Subcutaneous abdominal adipose tissue (tissue), 5 donors: ENCODE measurements at regions not wholly inside any gene's neighbourhood (a gene's known extent, or its start where the extent isn't known, plus 50 kb on each side); places are given as distances from the start of the nearest gene placed in this dataset.
"Not testable (repeated sequence)": the region's sequence is repeated elsewhere in the genome, so short reads cannot be mapped to it uniquely, and the experiment has no call there.

Source experiments
- H3K27ac ChIP-seq: one replicate; pipeline ENCODE4 v1.7.0; 2013; ENCODE audit warnings: low read depth, mild to moderate bottlenecking, inconsistent platforms, low read length, moderate library complexity
- H3K27me3 ChIP-seq, 5 donors: one replicate each; pipeline ENCODE4 v1.7.0; 2013; ENCODE audit warnings: low read length in 5 of 5, inconsistent platforms in 1 of 5; ENCODE audit not compliant: control insufficient read depth in 5 of 5, insufficient read depth in 4 of 5
- H3K36me3 ChIP-seq, 5 donors: one replicate each; pipeline ENCODE4 v1.7.0; 2013; ENCODE audit warnings: low read length in 5 of 5; ENCODE audit not compliant: control insufficient read depth in 5 of 5, insufficient read depth in 5 of 5
- H3K4me1 ChIP-seq, 5 donors: one replicate each; pipeline ENCODE4 v1.7.0; 2013; ENCODE audit warnings: low read length in 5 of 5, mild to moderate bottlenecking in 3 of 5, moderate library complexity in 1 of 5; ENCODE audit not compliant: control insufficient read depth in 5 of 5, insufficient read depth in 5 of 5
- H3K4me3 ChIP-seq, 5 donors: one replicate each; pipeline ENCODE4 v1.7.0; 2013; ENCODE audit warnings: low read length in 5 of 5, low read depth in 1 of 5
- H3K9ac ChIP-seq, 5 donors: one replicate each; pipeline ENCODE4 v1.7.0; 2013; ENCODE audit warnings: low read length in 5 of 5, mild to moderate bottlenecking in 4 of 5, moderate library complexity in 3 of 5
- H3K9me3 ChIP-seq, 5 donors: one replicate each; pipeline ENCODE4 v1.7.0; 2013; ENCODE audit warnings: low read length in 5 of 5; ENCODE audit not compliant: control insufficient read depth in 5 of 5
- donor health status: healthy.
- donor health status: healthy.
- donor health status: healthy.
- donor health status: healthy.
- donor health status: healthy.

GRCh38 chr21:19224090-19224489 lies 820.5 kb upstream of the TMPRSS15 start:
- Histone ChIP-seq H3K4me3 (no peak overlapping the region), H3K27me3 (no peaks in the 10 kb centered on the region), H3K36me3 (no peaks in the 10 kb centered on the region), H3K9ac (no peak overlapping the region), H3K9me3 (no peaks in the 10 kb centered on the region), H3K27ac (no peak overlapping the region), H3K4me1 (no peaks in the 10 kb centered on the region)

- Histone ChIP-seq H3K9ac (no peak overlapping the region), H3K4me1 (no peaks in the 10 kb centered on the region), H3K27ac (no peak overlapping the region), H3K4me3 (no peak overlapping the region), H3K9me3 (no peaks in the 10 kb centered on the region), H3K27me3 (no peaks in the 10 kb centered on the region), H3K36me3 (no peaks in the 10 kb centered on the region)
Measured at GRCh38 chr21:19228226-19228625, 824.6 kb upstream of the TMPRSS15 start.

- not testable (repeated sequence) for H3K9ac ChIP-seq, H3K4me1 ChIP-seq, H3K27ac ChIP-seq, H3K4me3 ChIP-seq, H3K36me3 ChIP-seq, H3K9me3 ChIP-seq, H3K27me3 ChIP-seq
Measured at GRCh38 chr21:19233841-19234240, 830.3 kb upstream of the TMPRSS15 start.

- H3K27ac ChIP-seq = no peak overlapping the region
- no peak overlapping the region for H3K9ac ChIP-seq
- H3K36me3 ChIP-seq = no peaks in the 10 kb centered on the region
- H3K27me3 ChIP-seq = no peaks in the 10 kb centered on the region
- no peaks in the 10 kb centered on the region for H3K4me1 ChIP-seq
- no peaks in the 10 kb centered on the region for H3K9me3 ChIP-seq
- H3K4me3 ChIP-seq = no peak overlapping the region
Measured at GRCh38 chr21:19236209-19236608, 832.6 kb upstream of the TMPRSS15 start.

- no peak overlapping the region for H3K9ac ChIP-seq
- H3K4me3 ChIP-seq = no peak overlapping the region
- no peak overlapping the region for H3K27ac ChIP-seq
- no peaks in the 10 kb centered on the region for H3K36me3 ChIP-seq
- no peaks in the 10 kb centered on the region for H3K27me3 ChIP-seq
- no peaks in the 10 kb centered on the region for H3K9me3 ChIP-seq
- H3K4me1 ChIP-seq = no peaks in the 10 kb centered on the region
Measured at GRCh38 chr21:19237608-19238007, 834.0 kb upstream of the TMPRSS15 start.

GRCh38 chr21:19239696-19240095 lies 836.1 kb upstream of the TMPRSS15 start:
- H3K27ac ChIP-seq = no peak overlapping the region
- no peaks in the 10 kb centered on the region for H3K4me1 ChIP-seq
- peaks cover 0 to 3% (median 0%) of the 10 kb centered on the region in 5 donors for H3K9me3 ChIP-seq
- H3K9ac ChIP-seq = no peak overlapping the region
- no peak overlapping the region for H3K4me3 ChIP-seq
- H3K27me3 ChIP-seq = no peaks in the 10 kb centered on the region
- H3K36me3 ChIP-seq = no peaks in the 10 kb centered on the region

GRCh38 chr21:19244502-19245187 lies 841.1 kb upstream of the TMPRSS15 start:
- Histone ChIP-seq H3K4me1 (no peaks in the 10 kb centered on the region), H3K9me3 (peaks cover 0 to 10% (median 0%) of the 10 kb centered on the region in 5 donors), H3K27ac (no peak overlapping the region), H3K9ac (no peak overlapping the region), H3K4me3 (no peak overlapping the region), H3K27me3 (no peaks in the 10 kb centered on the region), H3K36me3 (no peaks in the 10 kb centered on the region)

GRCh38 chr21:19245188-19245580 lies 841.6 kb upstream of the TMPRSS15 start:
- Histone ChIP-seq H3K4me1 (no peaks in the 10 kb centered on the region), H3K27ac (no peak overlapping the region), H3K36me3 (no peaks in the 10 kb centered on the region), H3K9ac (no peak overlapping the region), H3K4me3 (no peak overlapping the region), H3K27me3 (no peaks in the 10 kb centered on the region), H3K9me3 (peaks cover 0 to 10% (median 0%) of the 10 kb centered on the region in 5 donors)

- Histone ChIP-seq H3K4me3 (no peak overlapping the region), H3K4me1 (no peaks in the 10 kb centered on the region), H3K36me3 (no peaks in the 10 kb centered on the region), H3K27ac (no peak overlapping the region), H3K9ac (no peak overlapping the region), H3K9me3 (peaks cover 0 to 10% (median 0%) of the 10 kb centered on the region in 5 donors), H3K27me3 (no peaks in the 10 kb centered on the region)
Measured at GRCh38 chr21:19246018-19246417, 842.4 kb upstream of the TMPRSS15 start.

- no peak overlapping the region for H3K9ac ChIP-seq
- no peaks in the 10 kb centered on the region for H3K4me1 ChIP-seq
- no peaks in the 10 kb centered on the region for H3K36me3 ChIP-seq
- H3K9me3 ChIP-seq = no peaks in the 10 kb centered on the region
- no peak overlapping the region for H3K27ac ChIP-seq
- H3K27me3 ChIP-seq = no peaks in the 10 kb centered on the region
- no peak overlapping the region for H3K4me3 ChIP-seq
Measured at GRCh38 chr21:19256934-19257660, 853.5 kb upstream of the TMPRSS15 start.
